ENCODE measurements at regions not wholly inside any gene's neighbourhood (a gene's known extent, or its start where the extent isn't known, plus 50 kb on each side); places are given as distances from the start of the nearest gene placed in this dataset.

GRCh38 chr6:118400098-118400497 is 148.0 kb upstream of the PLN start:
- Histone ChIP-seq H4K20me1 (ENCODE audit: insufficient read depth, low read length) (no peaks in the 10 kb centered on the region), H3K4me3 (ENCODE audit: insufficient read depth, low read depth, low read length) (no peak overlapping the region), H3K9me3 (ENCODE audit: insufficient read depth, low read depth, low read length) (no peaks in the 10 kb centered on the region), H3K9ac (ENCODE audit: low read length) (no peak overlapping the region), H2AFZ (ENCODE audit: low read depth, low read length) (no peak overlapping the region), H3K79me2 (ENCODE audit: insufficient read depth, low read length) (no peaks in the 10 kb centered on the region), H3K4me2 (ENCODE audit: low read length) (no peak overlapping the region), H3K4me1 (ENCODE audit: insufficient read depth, low read length) (no peaks in the 10 kb centered on the region), H3K27me3 (ENCODE audit: insufficient read depth, low read length) (no peaks in the 10 kb centered on the region), H3K27ac (ENCODE audit: low read depth, low read length) (no peak overlapping the region), H3K36me3 (ENCODE audit: insufficient read depth, low read length) (no peaks in the 10 kb centered on the region)
- Mint-ChIP-seq H3K4me3 (ENCODE audit: unreplicated experiment) (no peak overlapping the region), H3K27ac (ENCODE audit: unreplicated experiment) (no peak overlapping the region), H3K9me3 (ENCODE audit: unreplicated experiment) (no peaks in the 10 kb centered on the region), H3K27me3 (ENCODE audit: low read depth, unreplicated experiment) (no peaks in the 10 kb centered on the region), H3K4me1 (ENCODE audit: low read depth, unreplicated experiment) (no peaks in the 10 kb centered on the region), H3K36me3 (ENCODE audit: low read depth, unreplicated experiment) (no peaks in the 10 kb centered on the region)
- TF ChIP-seq, protein P1, sequence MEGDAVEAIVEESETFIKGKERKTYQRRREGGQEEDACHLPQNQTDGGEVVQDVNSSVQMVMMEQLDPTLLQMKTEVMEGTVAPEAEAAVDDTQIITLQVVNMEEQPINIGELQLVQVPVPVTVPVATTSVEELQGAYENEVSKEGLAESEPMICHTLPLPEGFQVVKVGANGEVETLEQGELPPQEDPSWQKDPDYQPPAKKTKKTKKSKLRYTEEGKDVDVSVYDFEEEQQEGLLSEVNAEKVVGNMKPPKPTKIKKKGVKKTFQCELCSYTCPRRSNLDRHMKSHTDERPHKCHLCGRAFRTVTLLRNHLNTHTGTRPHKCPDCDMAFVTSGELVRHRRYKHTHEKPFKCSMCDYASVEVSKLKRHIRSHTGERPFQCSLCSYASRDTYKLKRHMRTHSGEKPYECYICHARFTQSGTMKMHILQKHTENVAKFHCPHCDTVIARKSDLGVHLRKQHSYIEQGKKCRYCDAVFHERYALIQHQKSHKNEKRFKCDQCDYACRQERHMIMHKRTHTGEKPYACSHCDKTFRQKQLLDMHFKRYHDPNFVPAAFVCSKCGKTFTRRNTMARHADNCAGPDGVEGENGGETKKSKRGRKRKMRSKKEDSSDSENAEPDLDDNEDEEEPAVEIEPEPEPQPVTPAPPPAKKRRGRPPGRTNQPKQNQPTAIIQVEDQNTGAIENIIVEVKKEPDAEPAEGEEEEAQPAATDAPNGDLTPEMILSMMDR (IDR thresholded peaks at IDR 0.05; ENCODE audit: insufficient read depth, low read depth, low read length): no peak
- no peak for TF ChIP-seq EZH2 (IDR thresholded peaks at IDR 0.05; ENCODE audit: insufficient read depth, low read length)
- DNase-seq (ENCODE audit: low read depth) (no peak), FAIRE-seq (no peak)

GRCh38 chr6:118400582-118400981 is 147.5 kb upstream of the PLN start:
- Histone ChIP-seq H3K79me2 (ENCODE audit: insufficient read depth, low read length) (no peaks in the 10 kb centered on the region), H3K4me3 (ENCODE audit: insufficient read depth, low read depth, low read length) (no peak overlapping the region), H3K4me1 (ENCODE audit: insufficient read depth, low read length) (no peaks in the 10 kb centered on the region), H3K36me3 (ENCODE audit: insufficient read depth, low read length) (no peaks in the 10 kb centered on the region), H4K20me1 (ENCODE audit: insufficient read depth, low read length) (no peaks in the 10 kb centered on the region), H2AFZ (ENCODE audit: low read depth, low read length) (no peak overlapping the region), H3K9ac (ENCODE audit: low read length) (no peak overlapping the region), H3K27me3 (ENCODE audit: insufficient read depth, low read length) (no peaks in the 10 kb centered on the region), H3K9me3 (ENCODE audit: insufficient read depth, low read depth, low read length) (no peaks in the 10 kb centered on the region), H3K4me2 (ENCODE audit: low read length) (no peak overlapping the region), H3K27ac (ENCODE audit: low read depth, low read length) (no peak overlapping the region)
- no peak overlapping the region for H3K4me3 Mint-ChIP-seq (ENCODE audit: unreplicated experiment)
- H3K9me3 Mint-ChIP-seq (ENCODE audit: unreplicated experiment): no peaks in the 10 kb centered on the region
- H3K27me3 Mint-ChIP-seq (ENCODE audit: low read depth, unreplicated experiment): no peaks in the 10 kb centered on the region
- DNase-seq (ENCODE audit: low read depth) (no peak), FAIRE-seq (no peak)
- H3K36me3 Mint-ChIP-seq (ENCODE audit: low read depth, unreplicated experiment): no peaks in the 10 kb centered on the region
- H3K27ac Mint-ChIP-seq (ENCODE audit: unreplicated experiment): no peak overlapping the region
- H3K4me1 Mint-ChIP-seq (ENCODE audit: low read depth, unreplicated experiment): no peaks in the 10 kb centered on the region
- TF ChIP-seq, protein P1 (IDR thresholded peaks at IDR 0.05; ENCODE audit: insufficient read depth, low read depth, low read length): no peak
- TF ChIP-seq EZH2 (IDR thresholded peaks at IDR 0.05; ENCODE audit: insufficient read depth, low read length): no peak

DNA sequence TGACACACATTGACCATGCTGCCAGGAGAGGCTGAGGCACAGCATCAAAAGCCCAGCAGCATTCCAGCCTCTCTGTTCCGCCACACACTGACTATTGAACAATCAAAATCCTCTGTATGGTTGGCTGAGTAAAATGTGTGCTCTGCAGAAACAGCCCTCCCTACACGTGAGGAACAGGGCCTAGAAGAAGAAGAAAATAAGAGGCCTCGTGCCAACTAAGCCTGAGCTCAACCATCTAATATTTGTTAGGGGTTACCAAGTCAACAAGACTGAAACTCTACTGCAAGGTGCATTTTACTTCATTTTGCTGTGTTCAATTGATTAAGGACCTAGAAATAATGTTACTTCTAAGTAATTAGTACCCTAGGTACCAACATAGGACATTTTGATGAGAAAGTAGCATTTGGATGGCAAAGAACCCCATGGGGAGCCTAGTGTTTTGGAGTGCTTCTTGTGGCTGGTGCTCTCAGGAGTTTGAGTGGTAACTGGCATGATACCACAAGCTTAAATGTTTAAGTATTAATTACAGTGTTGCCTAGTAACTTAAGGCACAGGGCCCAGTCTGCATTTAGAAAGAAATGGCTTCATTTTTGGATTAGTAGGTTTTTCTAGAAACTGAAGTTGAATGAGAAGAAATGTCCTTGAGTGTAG is 146.6 kb upstream of the PLN start:
- Histone ChIP-seq H2AFZ (ENCODE audit: low read depth, low read length) (no peak overlapping the region), H4K20me1 (ENCODE audit: insufficient read depth, low read length) (no peaks in the 10 kb centered on the region), H3K9me3 (ENCODE audit: insufficient read depth, low read depth, low read length) (no peaks in the 10 kb centered on the region), H3K4me3 (ENCODE audit: insufficient read depth, low read depth, low read length) (no peak overlapping the region), H3K27ac (ENCODE audit: low read depth, low read length) (no peak overlapping the region), H3K9ac (ENCODE audit: low read length) (no peak overlapping the region), H3K4me1 (ENCODE audit: insufficient read depth, low read length) (no peaks in the 10 kb centered on the region), H3K4me2 (ENCODE audit: low read length) (no peak overlapping the region), H3K27me3 (ENCODE audit: insufficient read depth, low read length) (no peaks in the 10 kb centered on the region), H3K79me2 (ENCODE audit: insufficient read depth, low read length) (no peaks in the 10 kb centered on the region), H3K36me3 (ENCODE audit: insufficient read depth, low read length) (no peaks in the 10 kb centered on the region)
- no peaks in the 10 kb centered on the region for H3K27me3 Mint-ChIP-seq (ENCODE audit: low read depth, unreplicated experiment)
- no peak for DNase-seq (ENCODE audit: low read depth)
- no peak for FAIRE-seq
- peaks cover 2% of the 10 kb centered on the region for H3K9me3 Mint-ChIP-seq (ENCODE audit: unreplicated experiment)
- H3K4me1 Mint-ChIP-seq (ENCODE audit: low read depth, unreplicated experiment): no peaks in the 10 kb centered on the region
- TF ChIP-seq, protein P1 (IDR thresholded peaks at IDR 0.05; ENCODE audit: insufficient read depth, low read depth, low read length): no peak
- TF ChIP-seq EZH2 (IDR thresholded peaks at IDR 0.05; ENCODE audit: insufficient read depth, low read length): no peak
- no peaks in the 10 kb centered on the region for H3K36me3 Mint-ChIP-seq (ENCODE audit: low read depth, unreplicated experiment)
- H3K27ac Mint-ChIP-seq (ENCODE audit: unreplicated experiment): no peak overlapping the region
- no peak overlapping the region for H3K4me3 Mint-ChIP-seq (ENCODE audit: unreplicated experiment)

All from astrocyte (in vitro differentiated cells and primary cell).